Ovary (tissue), 3 donors: ENCODE measurements at regions not wholly inside any gene's neighbourhood (a gene's known extent, or its start where the extent isn't known, plus 50 kb on each side); places are given as distances from the start of the nearest gene placed in this dataset.

Experiments
- POLR2A ChIP-seq: fragments of 450-650 bp; IDR thresholded peaks from one replicate; pipeline ENCODE4 v1.6.1; 2017; ENCODE audit warnings: antibody characterized with exemption, mild to moderate bottlenecking, moderate library complexity
- TF ChIP-seq, protein P1 (sequence below), 3 donors: fragments of 450-650 bp in 2 of 3; fragments of 200-600 bp in 1 of 3; IDR thresholded peaks; one replicate each; pipeline versions ENCODE4 v1.5.1 to v1.8.0; 2016 to 2022; ENCODE audit warnings: antibody characterized with exemption in 3 of 3, mild to moderate bottlenecking in 1 of 3
- donor health status: DM: no; HTN: no; CAD: no.

DNA sequence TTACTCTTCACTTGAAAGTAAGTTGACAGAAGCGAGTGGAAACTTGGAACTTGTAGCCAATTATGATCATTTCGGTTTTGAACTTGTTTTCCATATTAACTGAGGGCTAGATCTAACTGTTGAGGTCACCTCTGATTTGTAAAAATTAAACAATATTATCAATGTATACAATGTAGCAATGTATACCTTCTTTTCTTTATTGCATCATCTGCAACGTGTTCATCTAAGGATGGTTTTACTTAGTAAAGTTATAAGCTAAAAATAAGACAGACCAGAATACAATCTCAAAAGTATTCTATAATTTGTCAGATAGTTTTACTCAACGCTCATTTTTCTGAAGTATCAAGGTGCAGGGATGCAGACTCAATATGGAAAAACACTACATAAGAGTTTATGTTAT lies 435.0 kb upstream of the TNP1 start:
- TF ChIP-seq, protein P1, sequence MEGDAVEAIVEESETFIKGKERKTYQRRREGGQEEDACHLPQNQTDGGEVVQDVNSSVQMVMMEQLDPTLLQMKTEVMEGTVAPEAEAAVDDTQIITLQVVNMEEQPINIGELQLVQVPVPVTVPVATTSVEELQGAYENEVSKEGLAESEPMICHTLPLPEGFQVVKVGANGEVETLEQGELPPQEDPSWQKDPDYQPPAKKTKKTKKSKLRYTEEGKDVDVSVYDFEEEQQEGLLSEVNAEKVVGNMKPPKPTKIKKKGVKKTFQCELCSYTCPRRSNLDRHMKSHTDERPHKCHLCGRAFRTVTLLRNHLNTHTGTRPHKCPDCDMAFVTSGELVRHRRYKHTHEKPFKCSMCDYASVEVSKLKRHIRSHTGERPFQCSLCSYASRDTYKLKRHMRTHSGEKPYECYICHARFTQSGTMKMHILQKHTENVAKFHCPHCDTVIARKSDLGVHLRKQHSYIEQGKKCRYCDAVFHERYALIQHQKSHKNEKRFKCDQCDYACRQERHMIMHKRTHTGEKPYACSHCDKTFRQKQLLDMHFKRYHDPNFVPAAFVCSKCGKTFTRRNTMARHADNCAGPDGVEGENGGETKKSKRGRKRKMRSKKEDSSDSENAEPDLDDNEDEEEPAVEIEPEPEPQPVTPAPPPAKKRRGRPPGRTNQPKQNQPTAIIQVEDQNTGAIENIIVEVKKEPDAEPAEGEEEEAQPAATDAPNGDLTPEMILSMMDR (IDR thresholded peaks at IDR 0.05) = no peak
- TF ChIP-seq POLR2A = no peak
